Gastrocnemius medialis (tissue), 4 donors: ENCODE measurements at regions not wholly inside any gene's neighbourhood (a gene's known extent, or its start where the extent isn't known, plus 50 kb on each side); places are given as distances from the start of the nearest gene placed in this dataset.

Experiments used
- POLR2A ChIP-seq, 2 donors: fragments of 450-650 bp; IDR thresholded peaks; one replicate each; pipeline ENCODE4 v1.6.1; 2017; ENCODE audit warnings: antibody characterized with exemption in 2 of 2, mild to moderate bottlenecking in 2 of 2, moderate library complexity in 2 of 2
- TF ChIP-seq, protein P1 (sequence below), 5 experiments: fragments of 450-650 bp in 3 of 5; fragments of 200-600 bp in 2 of 5; sonication (generic) in 2 of 5; IDR thresholded peaks in 4 of 5; conservative IDR thresholded peaks in 1 of 5; 1 replicate in 4 of 5; 2 replicates in 1 of 5; pipeline ENCODE4 v1.5.1; 2016 to 2019; ENCODE audit warnings: antibody characterized with exemption in 5 of 5, mild to moderate bottlenecking in 3 of 5, moderate library complexity in 3 of 5

DNA sequence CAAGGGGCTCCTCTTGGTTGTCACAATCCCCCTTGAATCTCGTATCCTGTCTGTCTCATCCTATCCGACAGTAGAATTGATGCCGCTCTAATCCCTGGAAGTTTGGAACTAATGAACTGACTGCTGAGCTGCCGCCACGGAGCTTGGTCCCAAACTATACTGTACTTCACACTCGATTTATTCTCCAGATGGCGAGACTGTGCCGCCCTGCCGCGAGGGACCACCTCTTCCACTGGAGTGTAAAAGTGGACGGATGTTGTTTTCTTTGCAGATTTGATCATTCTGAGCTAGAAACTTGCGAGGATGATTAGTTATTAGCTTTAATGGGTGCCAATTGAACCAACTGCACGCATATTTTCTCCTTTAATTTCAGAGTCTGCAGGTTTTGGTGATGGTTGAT, 117.2 kb downstream of the ZIC5 start:
- TF ChIP-seq, protein P1, sequence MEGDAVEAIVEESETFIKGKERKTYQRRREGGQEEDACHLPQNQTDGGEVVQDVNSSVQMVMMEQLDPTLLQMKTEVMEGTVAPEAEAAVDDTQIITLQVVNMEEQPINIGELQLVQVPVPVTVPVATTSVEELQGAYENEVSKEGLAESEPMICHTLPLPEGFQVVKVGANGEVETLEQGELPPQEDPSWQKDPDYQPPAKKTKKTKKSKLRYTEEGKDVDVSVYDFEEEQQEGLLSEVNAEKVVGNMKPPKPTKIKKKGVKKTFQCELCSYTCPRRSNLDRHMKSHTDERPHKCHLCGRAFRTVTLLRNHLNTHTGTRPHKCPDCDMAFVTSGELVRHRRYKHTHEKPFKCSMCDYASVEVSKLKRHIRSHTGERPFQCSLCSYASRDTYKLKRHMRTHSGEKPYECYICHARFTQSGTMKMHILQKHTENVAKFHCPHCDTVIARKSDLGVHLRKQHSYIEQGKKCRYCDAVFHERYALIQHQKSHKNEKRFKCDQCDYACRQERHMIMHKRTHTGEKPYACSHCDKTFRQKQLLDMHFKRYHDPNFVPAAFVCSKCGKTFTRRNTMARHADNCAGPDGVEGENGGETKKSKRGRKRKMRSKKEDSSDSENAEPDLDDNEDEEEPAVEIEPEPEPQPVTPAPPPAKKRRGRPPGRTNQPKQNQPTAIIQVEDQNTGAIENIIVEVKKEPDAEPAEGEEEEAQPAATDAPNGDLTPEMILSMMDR (IDR thresholded peaks at IDR 0.05 in 4 of 5, conservative IDR thresholded peaks at IDR 0.05 in 1 of 5): no peak
- no peak for TF ChIP-seq POLR2A (IDR thresholded peaks at IDR 0.05)
